CD4-positive, alpha-beta T cell treated with Interleukin-6 for 4 hours (primary cell): ENCODE measurements at regions not wholly inside any gene's neighbourhood (a gene's known extent, or its start where the extent isn't known, plus 50 kb on each side); places are given as distances from the start of the nearest gene placed in this dataset.

Source experiments
- DNase-seq: peaks from one replicate; pipeline ENCODE4 v3.0.0-alpha.2; 2020; ENCODE audit warnings: mixed read lengths

DNA sequence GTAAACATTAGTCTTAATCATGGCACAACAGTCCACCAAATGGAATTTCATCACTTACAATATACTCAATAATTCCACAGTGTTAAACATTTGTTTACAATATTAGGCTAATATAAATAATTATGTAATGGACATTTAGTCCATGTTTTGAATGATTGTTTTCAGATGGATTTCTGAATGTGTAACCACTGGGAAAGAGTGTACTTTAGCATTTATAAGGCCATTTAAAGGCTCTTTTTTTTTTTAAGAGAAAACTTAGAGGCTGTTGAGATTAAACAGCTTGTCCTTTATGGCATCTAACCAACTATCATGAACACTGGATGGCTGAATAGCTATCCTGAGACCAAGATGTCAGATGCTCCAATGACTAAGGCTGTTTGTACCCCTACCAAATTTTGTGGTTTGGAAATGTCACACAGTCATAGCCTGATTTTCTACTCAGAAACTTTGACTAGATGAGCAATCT is 248.3 kb upstream of the GLI3 start:
- DNase-seq, result no peak

- no peak for DNase-seq
These were observed 246.9 kb upstream of the GLI3 start for GRCh38 chr7:42483886-42484285.

DNA sequence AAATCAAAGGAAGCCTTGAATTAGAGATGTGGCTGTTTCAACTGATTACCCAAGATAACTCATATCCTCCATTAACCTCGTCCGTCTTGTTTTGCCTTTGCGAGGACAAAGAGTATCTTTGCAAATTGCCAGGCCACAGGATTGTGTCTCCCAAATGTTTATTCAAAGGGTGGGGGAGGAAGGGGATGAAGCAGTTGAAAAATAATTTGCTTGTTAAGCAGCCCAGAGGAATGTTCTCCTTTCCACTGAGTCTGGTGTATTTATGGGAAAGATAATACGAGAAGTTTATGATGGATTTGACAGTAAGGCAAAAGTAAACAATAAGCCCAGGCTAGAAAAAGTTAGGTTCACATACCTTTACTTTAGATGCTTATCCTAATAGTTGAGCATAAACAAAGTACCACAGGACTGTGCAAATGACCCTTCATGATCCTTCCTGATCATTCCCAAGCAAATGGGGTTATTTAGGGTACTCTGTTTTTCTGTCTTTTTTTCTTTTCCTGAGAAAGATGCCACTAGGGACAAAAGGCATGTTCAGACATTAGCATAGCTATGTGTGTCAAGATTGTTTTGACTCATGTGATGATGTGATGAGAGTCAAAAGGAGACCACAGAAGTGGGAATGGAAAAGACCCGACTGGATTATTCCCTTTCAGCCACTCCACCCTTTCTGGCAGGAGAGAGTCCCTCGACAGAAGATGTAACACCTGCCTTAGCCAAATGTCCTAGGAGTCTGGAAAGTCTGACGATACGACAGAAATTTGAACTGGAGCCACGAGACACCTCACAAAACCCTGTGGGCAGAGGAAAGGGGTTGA is 243.0 kb upstream of the GLI3 start:
- no peak for DNase-seq

GRCh38 chr7:42479452-42479815 is 242.4 kb upstream of the GLI3 start:
- DNase-seq, result no peak

DNA sequence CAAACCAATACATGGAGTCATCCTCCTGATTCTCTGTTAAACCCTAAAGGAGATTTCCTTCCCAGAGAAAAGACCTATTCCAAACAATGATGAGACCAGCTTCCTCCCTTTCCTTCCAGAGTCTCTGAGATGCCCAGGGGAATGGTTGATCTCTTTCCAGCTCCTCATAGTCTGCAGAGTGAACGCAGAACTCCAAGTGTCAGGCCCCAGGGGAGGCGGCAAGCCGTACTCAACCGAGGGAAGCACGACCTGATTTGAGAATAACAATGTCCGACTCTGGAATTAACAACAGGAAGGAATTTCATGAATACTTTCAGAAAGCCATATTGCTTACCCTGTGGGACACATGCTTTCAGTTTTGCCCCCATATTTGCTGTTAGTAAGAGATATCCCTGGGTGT is 241.7 kb upstream of the GLI3 start:
- no peak for DNase-seq

GRCh38 chr7:42476255-42476654 is 239.2 kb upstream of the GLI3 start:
- no peak for DNase-seq

GRCh38 chr7:42475082-42475481 is 238.1 kb upstream of the GLI3 start:
- no peak for DNase-seq

DNA sequence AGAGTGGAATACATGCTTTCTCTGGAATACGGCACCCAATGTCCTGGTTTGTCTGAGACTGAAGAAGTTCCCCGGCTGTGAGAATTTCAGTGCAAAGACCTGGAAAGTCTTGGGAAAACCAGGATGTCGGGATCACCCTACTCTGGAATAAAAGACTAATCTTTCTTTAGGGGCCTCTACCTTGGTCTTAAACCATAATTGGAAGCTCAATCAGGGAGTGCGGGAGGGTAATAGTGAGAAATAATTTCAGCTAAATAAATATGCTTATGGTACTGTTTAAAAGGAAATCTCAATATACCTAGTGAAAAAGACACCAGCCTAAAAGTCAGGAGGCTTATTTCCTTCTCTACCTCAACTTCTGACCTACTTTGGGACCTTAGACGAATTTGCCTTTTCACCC is 236.1 kb upstream of the GLI3 start:
- no peak for DNase-seq

DNA sequence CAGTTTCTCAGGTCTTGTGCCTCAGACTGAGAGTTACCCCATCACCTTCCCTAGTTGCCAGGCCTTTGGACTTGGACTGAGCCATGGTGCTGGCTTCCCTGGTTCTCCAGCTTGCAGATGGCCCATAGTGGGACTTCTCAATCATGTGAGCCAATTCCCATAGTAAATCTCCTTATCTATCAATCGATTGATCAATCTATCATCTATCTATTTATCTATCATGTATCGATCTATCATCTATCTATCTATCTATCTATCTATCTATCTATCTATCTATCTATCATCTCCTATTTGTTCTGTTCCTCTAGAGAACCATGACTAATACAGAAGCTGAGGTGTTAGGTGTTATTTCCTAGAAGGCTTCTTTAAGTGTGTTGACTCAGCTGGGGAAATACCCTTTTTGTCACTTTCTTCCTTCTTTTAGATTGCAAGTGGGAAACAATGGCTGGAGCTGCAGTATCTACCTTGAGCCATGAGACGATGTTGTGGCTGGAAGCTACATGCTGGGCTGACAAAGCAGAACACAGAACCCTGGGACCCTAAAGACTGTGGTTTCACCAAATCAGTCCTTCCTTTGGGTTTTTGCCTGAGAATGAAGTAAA is 234.7 kb upstream of the GLI3 start:
- DNase-seq, result no peak

- DNase-seq, result no peak
These were observed 232.3 kb upstream of the GLI3 start for GRCh38 chr7:42469341-42469740.

- no peak for DNase-seq
These were observed 231.5 kb upstream of the GLI3 start for GRCh38 chr7:42468471-42468870.

DNA sequence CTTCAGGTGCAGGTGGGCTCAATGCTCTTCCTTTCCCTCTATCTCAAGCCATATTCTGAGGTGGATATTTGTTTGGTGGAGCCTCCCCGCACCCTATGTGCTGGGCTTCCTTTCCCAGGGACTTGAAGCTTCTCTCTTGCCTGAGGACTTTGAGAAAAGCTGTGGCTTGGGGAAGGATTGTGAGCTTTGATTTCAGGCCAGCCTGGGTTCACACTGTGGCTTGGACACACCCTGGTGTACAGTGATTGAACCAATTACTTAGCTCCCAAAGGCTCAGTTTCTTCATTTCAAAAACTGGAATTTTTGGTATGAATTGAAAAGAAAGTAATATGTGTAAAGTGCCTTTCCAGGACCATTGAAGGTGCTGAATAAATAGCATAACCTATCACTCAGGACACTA is 224.5 kb upstream of the GLI3 start:
- DNase-seq, result no peak

GRCh38 chr7:42460933-42461332 is 223.9 kb upstream of the GLI3 start:
- DNase-seq, result no peak

DNA sequence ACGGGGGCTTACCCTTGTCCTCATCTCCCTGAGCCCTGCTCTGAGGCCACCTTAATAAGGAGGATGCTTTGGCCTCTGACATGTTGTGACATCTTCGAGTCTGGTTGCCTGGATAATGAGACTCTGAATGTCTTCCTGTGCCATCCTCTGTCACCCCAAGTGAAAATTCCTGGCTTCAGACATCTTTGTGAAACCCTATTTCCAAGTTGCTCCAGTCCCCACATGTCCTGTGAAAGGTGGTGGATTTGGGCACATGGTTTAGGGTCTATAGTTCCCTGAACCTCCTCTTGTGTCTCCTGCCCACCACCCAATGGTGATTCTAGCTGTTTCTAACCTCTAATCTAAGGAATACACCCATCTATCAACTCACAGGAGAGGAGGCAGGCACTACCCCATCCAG is 223.1 kb upstream of the GLI3 start:
- no peak for DNase-seq

DNA sequence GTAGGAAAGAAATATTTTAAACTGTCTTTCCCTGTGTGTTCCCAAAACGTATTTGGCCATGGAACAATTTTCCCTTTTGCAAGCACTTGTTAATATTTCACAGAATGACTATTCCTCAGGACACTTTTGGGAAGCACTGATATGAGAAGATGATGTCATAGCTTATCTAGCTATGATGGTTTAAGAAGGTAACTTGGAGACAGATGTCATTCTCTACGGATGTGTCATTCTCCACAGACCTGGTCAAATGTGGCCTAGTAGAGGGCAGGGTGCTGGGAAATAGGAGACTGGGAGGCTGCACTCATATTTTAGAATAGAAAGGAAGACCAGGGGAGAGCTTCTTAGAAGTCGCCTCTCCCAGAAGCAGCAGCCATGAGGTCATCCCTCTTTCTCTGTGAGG is 220.7 kb upstream of the GLI3 start:
- no peak for DNase-seq

- DNase-seq, result no peak
These were observed 219.8 kb upstream of the GLI3 start for GRCh38 chr7:42456756-42457276.

GRCh38 chr7:42456267-42456666 is 219.3 kb upstream of the GLI3 start:
- DNase-seq, result no peak

DNA sequence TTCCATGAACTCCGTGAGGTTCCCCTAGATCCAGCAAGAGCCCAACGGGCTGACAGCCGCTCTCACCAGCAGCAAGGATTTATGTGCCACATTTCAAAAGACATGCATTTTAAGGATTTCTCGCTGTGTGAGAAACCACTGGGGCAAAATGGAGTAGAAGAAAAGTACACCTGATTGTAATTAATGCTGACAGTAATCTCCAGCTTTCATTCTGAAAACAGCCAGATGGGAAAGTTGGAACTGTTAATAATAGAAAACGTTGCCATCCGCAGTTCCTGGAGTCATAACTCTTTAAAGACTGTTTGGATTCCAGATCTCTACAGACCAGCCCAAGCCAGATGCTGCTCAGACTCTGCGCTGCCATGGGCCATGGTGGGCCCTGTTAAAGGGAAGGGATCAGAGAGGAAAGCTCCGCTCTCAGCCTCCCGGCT is 216.9 kb upstream of the GLI3 start:
- no peak for DNase-seq

DNA sequence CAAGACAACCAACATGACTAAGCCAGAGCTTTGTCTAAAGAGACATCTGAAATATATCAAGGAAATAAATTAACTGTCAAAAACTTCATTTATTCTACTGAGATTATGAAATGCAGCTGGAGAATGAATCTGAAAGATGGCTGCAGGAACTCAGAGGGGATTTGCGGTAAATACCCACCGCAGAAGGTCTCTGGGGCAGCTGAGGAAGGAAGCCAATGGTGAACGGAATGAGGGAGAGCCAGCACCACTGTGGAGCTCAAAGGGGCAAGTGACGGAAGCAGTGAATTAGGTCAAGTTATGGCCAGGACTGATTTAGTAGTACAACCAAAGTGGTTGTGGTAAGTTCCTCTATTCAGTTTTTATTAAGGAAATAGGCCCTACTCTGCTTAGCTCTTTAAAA is 215.3 kb upstream of the GLI3 start:
- no peak for DNase-seq

DNA sequence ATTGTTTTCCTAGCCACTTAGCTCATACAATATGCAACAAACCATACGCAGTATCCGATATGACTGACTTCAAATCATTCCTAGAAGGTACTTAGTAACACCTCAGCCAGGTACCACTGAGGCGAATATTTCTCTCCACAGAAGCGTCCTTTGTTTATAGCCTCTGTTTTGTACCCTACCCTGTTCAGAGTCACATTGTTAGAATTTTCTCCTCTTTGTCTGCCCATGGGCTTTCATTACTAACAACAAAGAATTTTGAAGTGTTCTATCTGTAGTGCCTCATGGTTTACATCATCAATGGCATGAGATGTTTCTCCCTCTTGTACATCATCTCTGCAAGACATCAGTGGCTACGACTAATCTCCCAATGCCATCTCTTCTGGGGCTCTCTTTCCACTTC is 212.4 kb upstream of the GLI3 start:
- no peak for DNase-seq

GRCh38 chr7:42448901-42449300 is 211.9 kb upstream of the GLI3 start:
- DNase-seq, result no peak

DNA sequence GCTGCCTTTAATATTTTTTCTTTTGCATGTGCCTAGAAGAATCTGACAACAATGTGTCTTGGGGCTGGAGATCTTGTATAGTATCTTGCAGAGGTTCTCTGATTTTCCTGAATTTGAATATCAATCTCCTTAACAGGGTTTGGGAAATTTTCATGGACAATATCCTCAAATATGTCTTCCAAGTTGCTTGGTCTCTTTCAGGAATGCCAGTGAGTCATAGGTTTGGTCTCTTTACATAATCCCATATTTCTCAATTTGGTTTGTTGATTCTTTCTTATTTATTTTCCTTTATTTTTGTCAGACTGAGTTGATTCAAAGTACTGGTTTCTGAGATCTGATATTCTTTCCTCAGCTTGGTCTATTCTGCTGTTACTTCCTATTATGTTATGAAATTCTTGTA is 208.7 kb upstream of the GLI3 start:
- no peak for DNase-seq

DNA sequence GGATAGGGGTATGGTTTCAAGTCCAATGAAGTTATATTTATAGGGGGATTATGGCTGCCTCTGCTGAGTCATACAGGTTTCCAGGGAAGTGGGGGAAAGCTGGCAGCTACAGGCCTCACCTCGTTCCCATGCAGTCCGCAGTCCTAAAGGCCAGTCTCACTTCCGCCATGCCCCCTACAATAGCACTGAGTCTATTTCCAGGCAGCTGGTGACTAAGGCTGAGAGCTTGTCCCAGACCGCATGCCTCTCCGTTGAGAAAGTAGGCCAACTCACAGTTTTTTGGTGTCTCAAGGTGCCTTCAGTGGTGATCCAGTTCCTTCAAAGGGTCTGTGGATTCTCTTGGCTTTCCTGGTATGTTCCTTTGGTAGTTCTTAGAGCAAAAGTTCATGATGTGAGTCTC is 203.9 kb upstream of the GLI3 start:
- no peak for DNase-seq

GRCh38 chr7:42432644-42433043 is 195.6 kb upstream of the GLI3 start:
- DNase-seq, result no peak

GRCh38 chr7:42431873-42432272 is 194.9 kb upstream of the GLI3 start:
- no peak for DNase-seq
